22Rv1 (cell line): ENCODE measurements at regions not wholly inside any gene's neighbourhood (a gene's known extent, or its start where the extent isn't known, plus 50 kb on each side); places are given as distances from the start of the nearest gene placed in this dataset.

Source experiments
- CTCF ChIP-seq: fragments of 450-650 bp; IDR thresholded peaks from 2 replicates; pipeline ENCODE4 v1.5.1; 2017; ENCODE audit warnings: mild to moderate bottlenecking
- ZFX ChIP-seq: fragments of 450-650 bp; IDR thresholded peaks from 2 replicates; pipeline ENCODE4 v1.6.1; 2017; ENCODE audit warnings: antibody characterized with exemption, borderline replicate concordance

GRCh38 chr7:47707583-47707982 is 125.7 kb upstream of the TNS3 start:
- TF ChIP-seq CTCF (no peak), ZFX (no peak)
